ENCODE measurements at regions not wholly inside any gene's neighbourhood (a gene's known extent, or its start where the extent isn't known, plus 50 kb on each side); places are given as distances from the start of the nearest gene placed in this dataset.
"Not testable (repeated sequence)": the region's sequence is repeated elsewhere in the genome, so short reads cannot be mapped to it uniquely, and the experiment has no call there.

DNA sequence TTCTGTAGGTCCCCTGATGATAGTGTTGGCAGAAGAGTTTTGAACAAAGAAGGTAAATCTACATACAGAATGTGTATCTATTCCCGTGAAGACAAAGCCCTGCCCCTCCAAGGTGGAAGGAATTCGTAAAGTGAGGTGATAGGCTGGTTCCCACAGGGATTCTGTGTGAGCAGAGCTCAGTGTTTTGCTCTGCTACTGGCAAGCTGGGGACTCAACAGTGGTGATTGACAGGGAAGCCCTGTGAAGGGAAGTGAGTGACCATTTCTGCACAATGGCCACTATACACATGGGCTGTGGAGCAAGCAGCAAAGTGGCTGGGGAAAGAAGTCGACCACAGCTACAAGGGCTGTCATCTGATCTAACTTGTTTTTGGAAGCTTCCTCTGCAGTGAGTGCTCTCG is 90.0 kb upstream of the LRRN2 start:
- no peaks in the 10 kb centered on the region for H3K9me3 ChIP-seq
- TF ChIP-seq, protein P1, sequence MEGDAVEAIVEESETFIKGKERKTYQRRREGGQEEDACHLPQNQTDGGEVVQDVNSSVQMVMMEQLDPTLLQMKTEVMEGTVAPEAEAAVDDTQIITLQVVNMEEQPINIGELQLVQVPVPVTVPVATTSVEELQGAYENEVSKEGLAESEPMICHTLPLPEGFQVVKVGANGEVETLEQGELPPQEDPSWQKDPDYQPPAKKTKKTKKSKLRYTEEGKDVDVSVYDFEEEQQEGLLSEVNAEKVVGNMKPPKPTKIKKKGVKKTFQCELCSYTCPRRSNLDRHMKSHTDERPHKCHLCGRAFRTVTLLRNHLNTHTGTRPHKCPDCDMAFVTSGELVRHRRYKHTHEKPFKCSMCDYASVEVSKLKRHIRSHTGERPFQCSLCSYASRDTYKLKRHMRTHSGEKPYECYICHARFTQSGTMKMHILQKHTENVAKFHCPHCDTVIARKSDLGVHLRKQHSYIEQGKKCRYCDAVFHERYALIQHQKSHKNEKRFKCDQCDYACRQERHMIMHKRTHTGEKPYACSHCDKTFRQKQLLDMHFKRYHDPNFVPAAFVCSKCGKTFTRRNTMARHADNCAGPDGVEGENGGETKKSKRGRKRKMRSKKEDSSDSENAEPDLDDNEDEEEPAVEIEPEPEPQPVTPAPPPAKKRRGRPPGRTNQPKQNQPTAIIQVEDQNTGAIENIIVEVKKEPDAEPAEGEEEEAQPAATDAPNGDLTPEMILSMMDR (IDR thresholded peaks at IDR 0.05) = no peak
- no peak for DNase-seq
- intact Hi-C loops (cut with DNase I) = no loop called here
- no peaks in the 10 kb centered on the region for H3K4me1 ChIP-seq
- H3K4me3 ChIP-seq (replicated peaks in 1 of 3) = no peak overlapping the region
- H3K27ac ChIP-seq = no peak overlapping the region
- 52 to 56% methylated on average over 4 of the region's 4 CpGs for WGBS, 2 donors
- H3K36me3 ChIP-seq = no peaks in the 10 kb centered on the region
- no peaks in the 10 kb centered on the region for H3K27me3 ChIP-seq

DNA sequence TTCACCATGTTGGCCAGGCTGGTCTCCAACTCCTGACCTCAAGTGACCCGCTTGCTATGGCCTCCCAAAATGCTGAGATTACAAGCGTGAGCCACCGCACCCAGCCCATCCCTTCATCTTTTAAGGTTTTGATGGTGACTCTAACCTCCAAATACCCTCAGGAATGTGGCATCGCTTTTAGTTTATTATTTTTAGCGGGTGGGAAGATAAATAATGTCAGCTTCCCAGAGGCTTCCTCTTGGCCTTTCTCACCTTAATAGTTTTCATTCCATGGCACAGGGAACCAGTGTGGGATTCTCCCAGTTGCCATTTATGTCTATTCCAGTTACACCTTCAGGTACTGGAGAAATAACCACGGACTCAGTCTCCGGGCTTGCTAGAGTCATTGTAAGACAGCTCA is 92.1 kb upstream of the LRRN2 start:
- Histone ChIP-seq H3K36me3 (no peaks in the 10 kb centered on the region), H3K4me3 (replicated peaks in 1 of 3) (no peak overlapping the region), H3K27me3 (no peaks in the 10 kb centered on the region), H3K27ac (no peak overlapping the region), H3K9me3 (no peaks in the 10 kb centered on the region), H3K4me1 (no peaks in the 10 kb centered on the region)
- TF ChIP-seq POLR2A (IDR thresholded peaks at IDR 0.05) = no peak
- TF ChIP-seq, protein P1 (IDR thresholded peaks at IDR 0.05) = no peak
- no peak for DNase-seq
- 89% methylated on average over 7 of the region's 7 CpGs for WGBS, 2 donors
- intact Hi-C loops (cut with DNase I) = no loop called here

GRCh38 chr1:204780630-204781029 is 90.0 kb upstream of the NFASC start:
- intact Hi-C loops (cut with DNase I) = no loop called here
- Histone ChIP-seq H3K4me1 (no peaks in the 10 kb centered on the region), H3K27me3 (no peaks in the 10 kb centered on the region), H3K36me3 (no peaks in the 10 kb centered on the region), H3K4me3 (replicated peaks in 1 of 3) (no peak overlapping the region), H3K27ac (no peak overlapping the region), H3K9me3 (no peaks in the 10 kb centered on the region)
- DNase-seq = no peak
- WGBS, 2 donors = 90 to 91% methylated on average over 3 of the region's 3 CpGs
- TF ChIP-seq, protein P1 (IDR thresholded peaks at IDR 0.05) = no peak
- no peak for TF ChIP-seq POLR2A (IDR thresholded peaks at IDR 0.05)

- no peaks in the 10 kb centered on the region for H3K27me3 ChIP-seq
- H3K4me1 ChIP-seq = no peaks in the 10 kb centered on the region
- H3K36me3 ChIP-seq = no peaks in the 10 kb centered on the region
- intact Hi-C loops (cut with DNase I) = no loop called here
- WGBS, 2 donors = 79 to 87% methylated on average over 4 of the region's 4 CpGs
- H3K9me3 ChIP-seq = no peaks in the 10 kb centered on the region
- DNase-seq = no peak
- TF ChIP-seq POLR2A (IDR thresholded peaks at IDR 0.05) = no peak
- TF ChIP-seq, protein P1 (IDR thresholded peaks at IDR 0.05) = no peak
- no peak overlapping the region for H3K27ac ChIP-seq
- no peak overlapping the region for H3K4me3 ChIP-seq (replicated peaks in 1 of 3)
Measured at GRCh38 chr1:204782118-204782700, 88.5 kb upstream of the NFASC start.

DNA sequence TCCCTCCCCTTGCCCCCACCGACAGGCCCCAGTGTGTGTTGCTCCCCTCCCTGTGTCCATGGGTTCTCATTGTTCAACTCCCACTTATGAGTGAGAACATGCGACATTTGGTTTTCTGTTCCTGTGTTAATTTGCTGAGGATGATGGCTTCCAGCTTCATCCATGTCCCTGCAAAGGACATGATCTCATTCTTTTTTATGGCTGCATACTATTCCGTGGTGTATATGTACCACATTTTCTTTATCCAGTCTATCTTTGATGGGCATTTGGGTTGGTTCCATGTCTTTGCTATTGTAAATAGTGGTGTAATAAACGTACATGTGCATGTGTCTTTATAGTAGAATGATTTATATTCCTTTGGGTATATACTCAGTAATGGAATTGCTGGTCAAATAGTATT is 85.6 kb upstream of the NFASC start:
- H3K4me3 ChIP-seq (replicated peaks in 1 of 3); H3K36me3 ChIP-seq; H3K4me1 ChIP-seq; DNase-seq; intact Hi-C loops (cut with DNase I); H3K27me3 ChIP-seq; H3K9me3 ChIP-seq; H3K27ac ChIP-seq: not testable (repeated sequence)
- 80 to 89% methylated on average over 4 of the region's 4 CpGs for WGBS, 2 donors

DNA sequence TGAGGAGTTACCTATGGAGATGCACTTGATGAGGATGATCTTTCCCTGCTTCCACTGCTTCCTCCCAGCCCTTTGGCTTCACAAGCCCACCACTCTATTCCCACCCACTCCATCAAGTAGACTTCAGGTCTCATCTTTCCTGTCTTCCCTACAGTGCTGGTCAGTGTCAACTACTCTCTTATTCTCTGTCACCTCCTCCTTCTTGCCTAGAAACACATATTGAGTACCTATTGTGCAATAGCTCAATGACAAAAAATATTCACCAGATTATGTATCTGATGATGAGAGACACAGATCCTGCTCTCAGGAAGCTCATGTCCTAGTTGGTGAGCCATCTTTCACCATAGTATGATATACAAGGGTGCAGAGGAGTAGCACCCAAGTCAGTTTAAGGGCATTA is 82.2 kb upstream of the NFASC start:
- H3K36me3 ChIP-seq = no peaks in the 10 kb centered on the region
- no peaks in the 10 kb centered on the region for H3K27me3 ChIP-seq
- no peaks in the 10 kb centered on the region for H3K4me1 ChIP-seq
- intact Hi-C loops (cut with DNase I) = no loop called here
- TF ChIP-seq POLR2A (IDR thresholded peaks at IDR 0.05) = no peak
- TF ChIP-seq, protein P1 (IDR thresholded peaks at IDR 0.05) = no peak
- no peak overlapping the region for H3K27ac ChIP-seq
- no peak overlapping the region for H3K4me3 ChIP-seq (replicated peaks in 1 of 3)
- H3K9me3 ChIP-seq = no peaks in the 10 kb centered on the region
- DNase-seq = no peak
